Fibroblast of villous mesenchyme (primary cell): ENCODE measurements at regions not wholly inside any gene's neighbourhood (a gene's known extent, or its start where the extent isn't known, plus 50 kb on each side); places are given as distances from the start of the nearest gene placed in this dataset.
"Not testable (repeated sequence)": the region's sequence is repeated elsewhere in the genome, so short reads cannot be mapped to it uniquely, and the experiment has no call there.

Source experiments
- DNase-seq: peaks from one replicate; pipeline ENCODE4 v3.0.0-alpha.2; 2010; ENCODE audit warnings: low read depth
- H3K4me3 ChIP-seq: 2 replicates; pipeline ENCODE4 v1.5.1; 2011; ENCODE audit warnings: low read depth, mild to moderate bottlenecking, low read length
- CTCF ChIP-seq: IDR thresholded peaks from 2 replicates; pipeline ENCODE4 v1.5.1; 2012; ENCODE audit warnings: low read depth, mild to moderate bottlenecking, low read length; ENCODE audit not compliant: insufficient read depth

- TF ChIP-seq CTCF = no peak
- no peak overlapping the region for H3K4me3 ChIP-seq
- DNase-seq = no peak
These were observed 419.4 kb upstream of the MIR17HG start for GRCh38 chr13:90928109-90928508.

GRCh38 chr13:90933097-90933826, 414.2 kb upstream of the MIR17HG start:
- no peak for DNase-seq
- TF ChIP-seq CTCF = no peak
- H3K4me3 ChIP-seq = no peak overlapping the region

GRCh38 chr13:90934741-90935140, 412.7 kb upstream of the MIR17HG start:
- no peak for DNase-seq
- no peak for TF ChIP-seq CTCF
- no peak overlapping the region for H3K4me3 ChIP-seq

- no peak overlapping the region for H3K4me3 ChIP-seq
- no peak for DNase-seq
- no peak for TF ChIP-seq CTCF
These were observed 408.6 kb upstream of the MIR17HG start for GRCh38 chr13:90938848-90939247.

- no peak for DNase-seq
- H3K4me3 ChIP-seq = no peak overlapping the region
- no peak for TF ChIP-seq CTCF
These were observed 403.5 kb upstream of the MIR17HG start for GRCh38 chr13:90943946-90944345.

- not testable (repeated sequence) for H3K4me3 ChIP-seq, DNase-seq
These were observed 402.3 kb upstream of the MIR17HG start for GRCh38 chr13:90945146-90945545.

- not testable (repeated sequence) for H3K4me3 ChIP-seq, DNase-seq
These were observed 401.4 kb upstream of the MIR17HG start for GRCh38 chr13:90946125-90946524.

- no peak overlapping the region for H3K4me3 ChIP-seq
- no peak for DNase-seq
- no peak for TF ChIP-seq CTCF
These were observed 399.5 kb upstream of the MIR17HG start for GRCh38 chr13:90947976-90948375.
